Mesodermal cell (in vitro differentiated cells): ENCODE measurements at regions not wholly inside any gene's neighbourhood (a gene's known extent, or its start where the extent isn't known, plus 50 kb on each side); places are given as distances from the start of the nearest gene placed in this dataset.

ENCODE experiments used
- H3K27ac ChIP-seq: 2 replicates; pipeline ENCODE4 v1.7.0; 2013; ENCODE audit warnings: mild to moderate bottlenecking, low read depth, low read length, moderate library complexity; ENCODE audit not compliant: severe bottlenecking
- H3K36me3 ChIP-seq: 2 replicates; pipeline ENCODE4 v1.7.1; 2013; ENCODE audit warnings: mild to moderate bottlenecking, low read length, moderate library complexity; ENCODE audit not compliant: control insufficient read depth, insufficient read depth
- H3K4me1 ChIP-seq: one replicate; pipeline ENCODE4 v1.7.1; 2013; ENCODE audit warnings: mild to moderate bottlenecking, low read length; ENCODE audit not compliant: insufficient read depth, control insufficient read depth, poor library complexity, severe bottlenecking
- H3K4me3 ChIP-seq: 2 replicates; pipeline ENCODE4 v1.7.0; 2013; ENCODE audit warnings: low read length, control low read depth, mild to moderate bottlenecking; ENCODE audit not compliant: insufficient read depth, poor library complexity, severe bottlenecking; ENCODE audit errors: extremely low read depth
- H3K9me3 ChIP-seq: 2 replicates; pipeline ENCODE4 v1.7.1; 2013; ENCODE audit warnings: mild to moderate bottlenecking, low read length, moderate library complexity; ENCODE audit not compliant: control insufficient read depth
- WGBS, 2 experiments: methylation state at CpG; one replicate each; pipeline ENCODE4 v1.1.5; 2013; ENCODE audit warnings: missing lambda C conversion rate in 2 of 2; ENCODE audit not compliant: insufficient coverage in 2 of 2; 5-methylcytosine and 5-hydroxymethylcytosine counted together

GRCh38 chr11:119490253-119491006 lies 67.5 kb upstream of the THY1 start:
- no peak overlapping the region for H3K27ac ChIP-seq
- 91 to 92% methylated on average over 21 of the region's 24 CpGs for WGBS, 2 experiments

GRCh38 chr11:119489087-119489486 lies 66.1 kb upstream of the THY1 start:
- no peak overlapping the region for H3K27ac ChIP-seq
- H3K4me3 ChIP-seq: no peak overlapping the region
- H3K36me3 ChIP-seq: no peaks in the 10 kb centered on the region
- H3K9me3 ChIP-seq: no peaks in the 10 kb centered on the region
- no peaks in the 10 kb centered on the region for H3K4me1 ChIP-seq
- 91 to 100% methylated on average over 1 to 3 of the region's 3 CpGs for WGBS, 2 experiments

More at GRCh38 chr11:119490253-119491006, 67.5 kb upstream of the THY1 start:
- no peaks in the 10 kb centered on the region for H3K9me3 ChIP-seq
- no peaks in the 10 kb centered on the region for H3K36me3 ChIP-seq
- no peaks in the 10 kb centered on the region for H3K4me1 ChIP-seq
- no peak overlapping the region for H3K4me3 ChIP-seq

GRCh38 chr11:119488256-119488995 lies 65.5 kb upstream of the THY1 start:
- H3K36me3 ChIP-seq: no peaks in the 10 kb centered on the region
- H3K4me1 ChIP-seq: no peaks in the 10 kb centered on the region
- WGBS, 2 experiments: 86 to 88% methylated on average over 9 of the region's 9 CpGs
- H3K9me3 ChIP-seq: no peaks in the 10 kb centered on the region
- H3K27ac ChIP-seq: no peak overlapping the region
- H3K4me3 ChIP-seq: no peak overlapping the region

GRCh38 chr11:119486691-119487259 lies 63.8 kb upstream of the THY1 start:
- H3K4me3 ChIP-seq: no peak overlapping the region
- WGBS, 2 experiments: 33 to 48% methylated on average over 1 to 2 of the region's 3 CpGs
- H3K4me1 ChIP-seq: no peaks in the 10 kb centered on the region
- no peaks in the 10 kb centered on the region for H3K9me3 ChIP-seq
- H3K27ac ChIP-seq: no peak overlapping the region
- H3K36me3 ChIP-seq: no peaks in the 10 kb centered on the region

GRCh38 chr11:119486016-119486415 lies 63.0 kb upstream of the THY1 start:
- Histone ChIP-seq H3K27ac (no peak overlapping the region), H3K4me3 (no peak overlapping the region), H3K4me1 (no peaks in the 10 kb centered on the region), H3K9me3 (no peaks in the 10 kb centered on the region), H3K36me3 (no peaks in the 10 kb centered on the region)
- WGBS, 2 experiments: 77% methylated on average over 3 of the region's 6 CpGs; no CpG with 5 or more reads in 1 of the 2 experiments

GRCh38 chr11:119484741-119485605 lies 62.0 kb upstream of the THY1 start:
- WGBS, 2 experiments: 84 to 89% methylated on average over 11 to 19 of the region's 21 CpGs
- no peaks in the 10 kb centered on the region for H3K4me1 ChIP-seq
- H3K4me3 ChIP-seq: no peak overlapping the region
- no peak overlapping the region for H3K27ac ChIP-seq
- no peaks in the 10 kb centered on the region for H3K36me3 ChIP-seq
- no peaks in the 10 kb centered on the region for H3K9me3 ChIP-seq

GRCh38 chr11:119483881-119484371 lies 61.0 kb upstream of the THY1 start:
- no peak overlapping the region for H3K27ac ChIP-seq
- no peaks in the 10 kb centered on the region for H3K36me3 ChIP-seq
- 78 to 87% methylated on average over 4 to 7 of the region's 9 CpGs for WGBS, 2 experiments
- no peaks in the 10 kb centered on the region for H3K4me1 ChIP-seq
- no peak overlapping the region for H3K4me3 ChIP-seq
- H3K9me3 ChIP-seq: no peaks in the 10 kb centered on the region

- no peaks in the 10 kb centered on the region for H3K4me1 ChIP-seq
- no peaks in the 10 kb centered on the region for H3K9me3 ChIP-seq
- no peak overlapping the region for H3K4me3 ChIP-seq
- no peaks in the 10 kb centered on the region for H3K36me3 ChIP-seq
- 90 to 97% methylated on average over 9 to 10 of the region's 11 CpGs for WGBS, 2 experiments
- no peak overlapping the region for H3K27ac ChIP-seq
These were observed 60.4 kb upstream of the THY1 start for GRCh38 chr11:119483341-119483880.

- WGBS, 2 experiments: 84 to 86% methylated on average over 8 to 9 of the region's 9 CpGs
- H3K27ac ChIP-seq: no peak overlapping the region
- H3K4me3 ChIP-seq: no peak overlapping the region
- H3K36me3 ChIP-seq: no peaks in the 10 kb centered on the region
- no peaks in the 10 kb centered on the region for H3K9me3 ChIP-seq
- no peaks in the 10 kb centered on the region for H3K4me1 ChIP-seq
These were observed 59.6 kb upstream of the THY1 start for GRCh38 chr11:119482521-119483011.
